ENCODE measurements at regions not wholly inside any gene's neighbourhood (a gene's known extent, or its start where the extent isn't known, plus 50 kb on each side); places are given as distances from the start of the nearest gene placed in this dataset.

DNA sequence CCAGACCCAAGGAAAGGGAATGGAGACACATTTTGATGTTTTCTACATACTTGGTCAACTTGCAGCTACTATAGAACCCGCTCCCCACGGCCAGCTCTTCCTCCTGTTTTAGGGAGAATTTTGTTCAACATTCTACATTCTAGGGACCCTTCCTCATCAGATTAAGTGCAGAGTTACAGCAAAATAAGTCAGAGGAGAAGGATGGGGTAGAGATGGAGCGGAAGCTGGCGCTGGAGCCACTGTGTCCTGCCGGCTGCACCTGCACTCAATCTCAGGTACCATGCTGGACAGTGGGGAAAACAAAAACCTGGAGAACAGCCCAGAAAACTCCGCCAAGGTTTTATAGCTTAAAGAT, 79.4 kb upstream of the EN2 start:
- CTCF ChIA-PET: no interaction called here
- POLR2A ChIA-PET: no interaction called here
- H3K4me3 Mint-ChIP-seq: no peak overlapping the region
- H3K27ac Mint-ChIP-seq: no peak overlapping the region
- Histone ChIP-seq H3K4me1 (ENCODE audit: insufficient read depth, low read length) (peaks cover 43% of the 10 kb centered on the region), H3K27ac (ENCODE audit: low read depth in 1 of 2, low read length in 2 of 2) (no peak overlapping the region), H3K36me3 (ENCODE audit: insufficient read depth, low read length) (no peaks in the 10 kb centered on the region), H3K4me3 (ENCODE audit: low read length) (no peak overlapping the region), H3K27me3 (ENCODE audit: control insufficient read depth in 1 of 2, insufficient read depth in 2 of 2, low read length in 2 of 2) (peaks cover 75 to 96% of the 10 kb centered on the region in 2 experiments), H3K9me3 (ENCODE audit: control insufficient read depth in 1 of 2, insufficient read depth in 1 of 2, low read length in 2 of 2) (peaks cover 0 to 16% of the 10 kb centered on the region in 2 experiments)
- DNase-seq (no peak), ATAC-seq (ENCODE audit: poor library complexity) (no peak)
- H3K9me3 Mint-ChIP-seq: no peaks in the 10 kb centered on the region
- peaks cover 42% of the 10 kb centered on the region for H3K4me1 Mint-ChIP-seq (ENCODE audit: low read depth)
- H3K27me3 Mint-ChIP-seq: peaks cover 91% of the 10 kb centered on the region
- intact Hi-C loops (cut with DNase I, micrococcal nuclease): loop anchor here in 1 of 2 experiments (10.0 kb wide), 1 partner anchor 126 kb away; no protein-coding TSS in a partner anchor
- H3K36me3 Mint-ChIP-seq (ENCODE audit: low read depth): no peaks in the 10 kb centered on the region
- TF ChIP-seq, protein P1, sequence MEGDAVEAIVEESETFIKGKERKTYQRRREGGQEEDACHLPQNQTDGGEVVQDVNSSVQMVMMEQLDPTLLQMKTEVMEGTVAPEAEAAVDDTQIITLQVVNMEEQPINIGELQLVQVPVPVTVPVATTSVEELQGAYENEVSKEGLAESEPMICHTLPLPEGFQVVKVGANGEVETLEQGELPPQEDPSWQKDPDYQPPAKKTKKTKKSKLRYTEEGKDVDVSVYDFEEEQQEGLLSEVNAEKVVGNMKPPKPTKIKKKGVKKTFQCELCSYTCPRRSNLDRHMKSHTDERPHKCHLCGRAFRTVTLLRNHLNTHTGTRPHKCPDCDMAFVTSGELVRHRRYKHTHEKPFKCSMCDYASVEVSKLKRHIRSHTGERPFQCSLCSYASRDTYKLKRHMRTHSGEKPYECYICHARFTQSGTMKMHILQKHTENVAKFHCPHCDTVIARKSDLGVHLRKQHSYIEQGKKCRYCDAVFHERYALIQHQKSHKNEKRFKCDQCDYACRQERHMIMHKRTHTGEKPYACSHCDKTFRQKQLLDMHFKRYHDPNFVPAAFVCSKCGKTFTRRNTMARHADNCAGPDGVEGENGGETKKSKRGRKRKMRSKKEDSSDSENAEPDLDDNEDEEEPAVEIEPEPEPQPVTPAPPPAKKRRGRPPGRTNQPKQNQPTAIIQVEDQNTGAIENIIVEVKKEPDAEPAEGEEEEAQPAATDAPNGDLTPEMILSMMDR (IDR thresholded peaks at IDR 0.05): no peak

DNA sequence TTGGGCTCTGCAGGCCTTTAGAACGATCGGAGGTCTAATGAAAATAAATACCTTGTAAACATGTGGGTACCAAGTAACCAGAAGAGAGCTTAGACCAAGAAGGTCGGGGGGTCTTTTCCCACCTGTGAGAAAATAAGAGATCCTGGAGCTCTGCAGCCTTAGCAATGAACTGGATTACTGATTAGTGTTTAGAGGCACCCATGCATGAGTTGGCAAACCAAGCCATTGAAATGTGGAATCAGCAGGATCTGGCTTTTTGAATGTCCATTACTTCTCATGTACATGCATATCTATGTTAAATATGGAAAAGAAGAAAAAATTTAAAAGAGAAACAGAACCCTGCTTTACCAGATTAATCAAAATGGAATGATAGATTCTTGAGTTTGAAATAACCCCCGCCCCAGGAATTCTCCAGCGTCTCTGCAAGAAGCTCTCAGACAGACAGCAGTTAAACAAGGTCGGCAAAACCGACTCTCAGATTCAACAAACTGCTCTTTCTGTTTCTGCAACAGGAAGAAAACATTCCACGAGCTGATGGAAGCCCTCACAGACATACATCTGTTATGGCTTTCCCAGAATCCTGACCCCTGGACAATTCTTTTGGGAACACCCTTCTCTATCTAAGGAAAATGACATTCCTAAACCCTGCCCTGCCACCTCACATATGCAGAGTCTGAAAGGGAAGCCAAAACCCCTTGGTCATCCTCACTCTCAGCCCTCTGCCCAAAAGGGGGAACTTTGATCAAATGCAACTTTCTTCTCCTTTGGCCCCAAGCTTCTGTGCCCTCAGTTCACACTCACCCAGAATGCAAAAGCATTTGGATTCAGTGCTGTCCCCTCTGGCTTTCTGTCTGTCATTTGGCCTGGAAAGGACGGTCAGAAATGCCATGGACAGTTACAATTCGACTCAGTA, 78.7 kb upstream of the EN2 start:
- H3K4me3 Mint-ChIP-seq: no peak overlapping the region
- POLR2A ChIA-PET: no interaction called here
- intact Hi-C loops (cut with DNase I, micrococcal nuclease): loop anchor here in 1 of 2 experiments (10.0 kb wide), 1 partner anchor 126 kb away; no protein-coding TSS in a partner anchor
- peaks cover 92% of the 10 kb centered on the region for H3K27me3 Mint-ChIP-seq
- Histone ChIP-seq H3K36me3 (ENCODE audit: insufficient read depth, low read length) (no peaks in the 10 kb centered on the region), H3K27ac (ENCODE audit: low read depth in 1 of 2, low read length in 2 of 2) (no peak overlapping the region), H3K4me1 (ENCODE audit: insufficient read depth, low read length) (peaks cover 38% of the 10 kb centered on the region), H3K4me3 (ENCODE audit: low read length) (no peak overlapping the region), H3K9me3 (ENCODE audit: control insufficient read depth in 1 of 2, insufficient read depth in 1 of 2, low read length in 2 of 2) (peaks cover 0 to 16% of the 10 kb centered on the region in 2 experiments), H3K27me3 (ENCODE audit: control insufficient read depth in 1 of 2, insufficient read depth in 2 of 2, low read length in 2 of 2) (peaks cover 75 to 96% of the 10 kb centered on the region in 2 experiments)
- CTCF ChIA-PET: interaction anchor here (0.6 kb wide), 1 partner anchor 416 kb away, joined by 3 read pairs; no protein-coding TSS in a partner anchor
- H3K9me3 Mint-ChIP-seq: no peaks in the 10 kb centered on the region
- no peak overlapping the region for H3K27ac Mint-ChIP-seq
- H3K36me3 Mint-ChIP-seq (ENCODE audit: low read depth): no peaks in the 10 kb centered on the region
- TF ChIP-seq, protein P1 (IDR thresholded peaks at IDR 0.05): no peak
- ATAC-seq (ENCODE audit: poor library complexity) (no peak), DNase-seq (no peak)
- H3K4me1 Mint-ChIP-seq (ENCODE audit: low read depth): peaks cover 40% of the 10 kb centered on the region

DNA sequence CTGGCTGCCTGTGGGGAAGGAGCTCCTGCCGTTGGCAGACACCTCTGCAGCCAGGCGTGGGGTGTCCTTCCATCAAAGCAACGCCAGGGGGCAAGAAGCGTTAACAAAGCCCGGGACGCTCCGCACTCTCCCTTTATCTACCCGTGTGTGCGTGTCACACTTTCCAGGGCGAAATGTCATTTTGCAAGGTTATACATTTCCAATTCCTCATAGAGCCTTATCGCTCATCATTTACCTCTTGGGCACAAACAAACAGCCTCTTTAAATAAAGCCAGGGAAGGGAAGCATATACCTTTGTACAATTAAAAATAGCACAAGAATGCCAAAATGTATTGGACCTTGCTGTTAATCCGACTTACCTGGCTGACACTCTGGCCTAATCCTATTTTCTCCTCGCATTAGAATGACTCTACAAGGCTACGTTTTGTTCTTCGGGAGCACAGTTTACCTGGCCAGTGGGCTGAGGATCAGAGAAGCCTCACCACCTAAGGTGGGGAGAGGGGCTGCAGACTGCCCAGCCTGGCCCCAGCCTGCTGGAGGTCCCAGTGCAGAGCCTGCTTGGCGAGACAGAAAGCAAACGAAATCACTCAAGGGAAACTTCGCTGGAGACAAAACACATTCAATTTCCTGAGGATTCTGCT, 77.6 kb upstream of the EN2 start:
- POLR2A ChIA-PET: no interaction called here
- Mint-ChIP-seq H3K4me1 (ENCODE audit: low read depth) (peaks cover 32% of the 10 kb centered on the region), H3K27ac (no peak overlapping the region), H3K27me3 (peaks cover 94% of the 10 kb centered on the region), H3K36me3 (ENCODE audit: low read depth) (no peaks in the 10 kb centered on the region), H3K4me3 (peak overlapping the region; percentile 23), H3K9me3 (no peaks in the 10 kb centered on the region)
- peaks cover 27% of the 10 kb centered on the region for H3K4me1 ChIP-seq (ENCODE audit: insufficient read depth, low read length)
- H3K9me3 ChIP-seq (ENCODE audit: control insufficient read depth in 1 of 2, insufficient read depth in 1 of 2, low read length in 2 of 2): peaks cover 0 to 14% of the 10 kb centered on the region in 2 experiments
- intact Hi-C loops (cut with DNase I, micrococcal nuclease): loop anchor here in 1 of 2 experiments (2.0 kb wide), 1 partner anchor 358 kb away; no protein-coding TSS in a partner anchor
- TF ChIP-seq, protein P1 (IDR thresholded peaks at IDR 0.05): peak; percentile 69
- DNase-seq (peak; percentile 32 to 77 (median 50)), ATAC-seq (ENCODE audit: poor library complexity) (peak; percentile 92)
- CTCF ChIA-PET: no interaction called here
- peaks cover 69 to 94% of the 10 kb centered on the region in 2 experiments for H3K27me3 ChIP-seq (ENCODE audit: control insufficient read depth in 1 of 2, insufficient read depth in 2 of 2, low read length in 2 of 2)
- H3K27ac ChIP-seq (ENCODE audit: low read depth in 1 of 2, low read length in 2 of 2): no peak overlapping the region
- no peak overlapping the region for H3K4me3 ChIP-seq (ENCODE audit: low read length)
- H3K36me3 ChIP-seq (ENCODE audit: insufficient read depth, low read length): no peaks in the 10 kb centered on the region

Measured in CD4-positive, alpha-beta T cell (primary cell).